OCI-LY1 (cell line): ENCODE measurements at regions not wholly inside any gene's neighbourhood (a gene's known extent, or its start where the extent isn't known, plus 50 kb on each side); places are given as distances from the start of the nearest gene placed in this dataset.

Source experiments
- H2AFZ ChIP-seq: fragments of 200-600 bp; sonication (generic), shearing (Covaris generic); 2 replicates; pipeline ENCODE4 v1.6.0; 2014; ENCODE audit warnings: antibody characterized with exemption, mild to moderate bottlenecking, low read length
- H3F3A ChIP-seq: fragments of 200-600 bp; sonication (generic), shearing (Covaris generic); 2 replicates; pipeline ENCODE4 v1.6.0; 2014; ENCODE audit warnings: mild to moderate bottlenecking, antibody characterized with exemption, low read length, moderate library complexity; ENCODE audit not compliant: insufficient read depth
- H3K27ac ChIP-seq: fragments of 200-600 bp; sonication (generic); 2 replicates; pipeline ENCODE4 v1.5.1; 2014; ENCODE audit warnings: low read length, mixed run types, mild to moderate bottlenecking, low read depth; ENCODE audit not compliant: poor library complexity, severe bottlenecking
- H3K27me3 ChIP-seq: fragments of 200-600 bp; sonication (generic); 2 replicates; pipeline ENCODE4 v1.6.0; 2014; ENCODE audit warnings: antibody characterized with exemption, mild to moderate bottlenecking, low read length, moderate library complexity; ENCODE audit not compliant: insufficient read depth
- H3K36me3 ChIP-seq: fragments of 200-600 bp; sonication (generic); 2 replicates; pipeline ENCODE4 v1.6.1; 2014; ENCODE audit warnings: mild to moderate bottlenecking, antibody characterized with exemption, low read length, moderate library complexity, mixed read lengths; ENCODE audit not compliant: insufficient read depth
- H3K4me1 ChIP-seq: fragments of 200-600 bp; sonication (generic); 2 replicates; pipeline ENCODE4 v1.5.1; 2014; ENCODE audit warnings: mild to moderate bottlenecking, low read length, moderate library complexity; ENCODE audit not compliant: insufficient read depth, severe bottlenecking
- H3K4me2 ChIP-seq: fragments of 200-600 bp; sonication (generic), shearing (Covaris generic); 2 replicates; pipeline ENCODE4 v1.6.1; 2014; ENCODE audit warnings: low read length
- H3K4me3 ChIP-seq: fragments of 200-600 bp; sonication (generic); 2 replicates; pipeline ENCODE4 v1.5.1; 2014; ENCODE audit warnings: low read length, low read depth, mild to moderate bottlenecking, mixed read lengths; ENCODE audit not compliant: poor library complexity, severe bottlenecking
- H3K79me2 ChIP-seq: fragments of 200-600 bp; shearing (Covaris generic); 2 replicates; pipeline ENCODE4 v1.6.1; 2016; ENCODE audit warnings: mixed run types, low read length, mixed read lengths; ENCODE audit not compliant: insufficient read depth
- H3K9ac ChIP-seq: fragments of 200-600 bp; sonication (generic), shearing (Covaris generic); 2 replicates; pipeline ENCODE4 v1.6.1; 2014; ENCODE audit warnings: mild to moderate bottlenecking, low read length, mixed read lengths
- H3K9me2 ChIP-seq: fragments of 200-600 bp; sonication (generic), shearing (Covaris generic); 2 replicates; pipeline ENCODE4 v1.6.1; 2014; ENCODE audit warnings: low read depth, mild to moderate bottlenecking, low read length, mixed read lengths
- H3K9me3 ChIP-seq: fragments of 200-600 bp; shearing (Covaris generic); 2 replicates; pipeline ENCODE4 v1.6.1; 2014; ENCODE audit warnings: low read length, mixed read lengths
- H4K20me1 ChIP-seq: fragments of 200-600 bp; sonication (generic), shearing (Covaris generic); 2 replicates; pipeline ENCODE4 v1.6.0; 2016; ENCODE audit warnings: mild to moderate bottlenecking, low read length; ENCODE audit not compliant: insufficient read depth
- EZH2 ChIP-seq: fragments of 200-600 bp; sonication (generic), shearing (Covaris generic); IDR thresholded peaks from 2 replicates; pipeline ENCODE4 v1.8.0; 2017; ENCODE audit warnings: borderline replicate concordance, mixed run types, mild to moderate bottlenecking, antibody characterized with exemption, low read length, moderate library complexity, mixed read lengths
- TF ChIP-seq, protein P1 (sequence below): fragments of 200-600 bp; sonication (generic), shearing (Covaris generic); IDR thresholded peaks from 2 replicates; pipeline ENCODE4 v1.5.1; 2017; ENCODE audit warnings: mild to moderate bottlenecking, antibody characterized with exemption, low read length, moderate library complexity, mixed read lengths

DNA sequence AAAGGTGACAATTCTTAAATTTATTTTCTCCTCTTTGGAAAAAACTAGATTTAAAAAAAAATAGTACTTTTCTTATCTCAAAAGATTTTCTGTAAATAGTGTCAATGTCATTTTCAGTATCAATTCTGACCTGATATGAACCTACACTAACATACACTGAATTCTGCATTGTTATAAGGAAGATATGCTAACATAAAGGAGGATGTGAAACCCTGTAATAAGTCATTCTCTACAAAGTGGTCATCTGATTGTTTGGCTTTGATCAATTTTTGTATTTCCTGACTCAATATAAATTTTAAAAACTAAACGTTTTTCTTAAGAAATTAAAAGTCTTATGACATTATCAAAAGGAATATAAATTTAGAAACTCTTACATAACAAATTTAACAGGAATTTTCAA is 233.6 kb upstream of the EDIL3 start:
- Histone ChIP-seq H3K4me3 (no peak overlapping the region), H4K20me1 (no peaks in the 10 kb centered on the region), H3K4me1 (no peaks in the 10 kb centered on the region), H3K9me2 (no peaks in the 10 kb centered on the region), H3K27ac (no peak overlapping the region), H3K9me3 (no peaks in the 10 kb centered on the region), H3K9ac (no peak overlapping the region), H3K36me3 (no peaks in the 10 kb centered on the region), H3K27me3 (no peaks in the 10 kb centered on the region), H3K79me2 (no peaks in the 10 kb centered on the region), H3F3A (no peaks in the 10 kb centered on the region), H2AFZ (no peak overlapping the region), H3K4me2 (no peak overlapping the region)
- TF ChIP-seq EZH2, result no peak
- TF ChIP-seq, protein P1, sequence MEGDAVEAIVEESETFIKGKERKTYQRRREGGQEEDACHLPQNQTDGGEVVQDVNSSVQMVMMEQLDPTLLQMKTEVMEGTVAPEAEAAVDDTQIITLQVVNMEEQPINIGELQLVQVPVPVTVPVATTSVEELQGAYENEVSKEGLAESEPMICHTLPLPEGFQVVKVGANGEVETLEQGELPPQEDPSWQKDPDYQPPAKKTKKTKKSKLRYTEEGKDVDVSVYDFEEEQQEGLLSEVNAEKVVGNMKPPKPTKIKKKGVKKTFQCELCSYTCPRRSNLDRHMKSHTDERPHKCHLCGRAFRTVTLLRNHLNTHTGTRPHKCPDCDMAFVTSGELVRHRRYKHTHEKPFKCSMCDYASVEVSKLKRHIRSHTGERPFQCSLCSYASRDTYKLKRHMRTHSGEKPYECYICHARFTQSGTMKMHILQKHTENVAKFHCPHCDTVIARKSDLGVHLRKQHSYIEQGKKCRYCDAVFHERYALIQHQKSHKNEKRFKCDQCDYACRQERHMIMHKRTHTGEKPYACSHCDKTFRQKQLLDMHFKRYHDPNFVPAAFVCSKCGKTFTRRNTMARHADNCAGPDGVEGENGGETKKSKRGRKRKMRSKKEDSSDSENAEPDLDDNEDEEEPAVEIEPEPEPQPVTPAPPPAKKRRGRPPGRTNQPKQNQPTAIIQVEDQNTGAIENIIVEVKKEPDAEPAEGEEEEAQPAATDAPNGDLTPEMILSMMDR, result no peak

DNA sequence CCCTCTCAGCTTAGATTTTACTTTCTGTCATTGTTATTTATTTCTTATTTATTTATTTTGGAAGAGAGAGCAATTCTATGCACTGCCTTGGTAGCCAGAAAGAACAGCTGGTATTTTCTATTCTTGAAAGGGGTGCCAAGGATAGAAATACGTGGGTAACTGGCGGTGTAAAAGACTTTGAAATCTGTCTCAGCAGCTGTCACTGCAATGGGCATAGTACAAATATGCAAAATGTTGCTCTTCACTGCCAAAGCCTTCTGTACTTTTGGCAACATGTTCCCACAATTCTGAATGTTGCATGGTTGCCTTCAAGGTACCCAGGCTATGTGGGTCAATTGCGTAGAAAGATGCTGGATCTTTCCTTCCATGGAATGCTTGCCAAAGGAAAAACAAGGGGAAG is 230.2 kb upstream of the EDIL3 start:
- Histone ChIP-seq H3K79me2 (no peaks in the 10 kb centered on the region), H4K20me1 (no peaks in the 10 kb centered on the region), H3F3A (no peaks in the 10 kb centered on the region), H3K9ac (no peak overlapping the region), H3K9me2 (no peaks in the 10 kb centered on the region), H3K27me3 (no peaks in the 10 kb centered on the region), H3K4me2 (no peak overlapping the region), H3K9me3 (no peaks in the 10 kb centered on the region), H3K36me3 (no peaks in the 10 kb centered on the region), H3K27ac (no peak overlapping the region), H3K4me3 (no peak overlapping the region), H3K4me1 (no peaks in the 10 kb centered on the region), H2AFZ (no peak overlapping the region)
- TF ChIP-seq, protein P1, result no peak
- no peak for TF ChIP-seq EZH2

DNA sequence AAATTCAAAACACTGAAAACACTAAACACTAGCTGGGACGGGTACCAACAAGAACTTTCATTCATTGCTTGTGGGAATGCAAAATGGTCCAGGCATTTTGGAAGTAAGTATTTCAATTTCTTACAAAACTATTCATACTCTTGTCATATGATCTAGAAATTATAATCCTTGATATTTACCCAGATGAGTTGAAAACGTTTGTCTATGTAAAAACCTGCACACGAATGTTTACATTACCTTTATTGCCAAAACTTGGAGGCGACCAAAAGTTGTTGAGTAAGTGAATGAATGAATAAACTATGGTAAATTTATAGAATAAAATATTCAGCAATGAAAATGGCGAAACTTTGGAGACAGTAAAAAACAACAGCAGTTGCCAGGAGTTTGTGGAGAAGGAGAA is 222.1 kb upstream of the EDIL3 start:
- H4K20me1 ChIP-seq, result no peaks in the 10 kb centered on the region
- TF ChIP-seq, protein P1, result no peak
- no peak for TF ChIP-seq EZH2
- no peak overlapping the region for H2AFZ ChIP-seq
- H3K9ac ChIP-seq, result no peak overlapping the region
- no peaks in the 10 kb centered on the region for H3F3A ChIP-seq
- H3K36me3 ChIP-seq, result no peaks in the 10 kb centered on the region
- no peak overlapping the region for H3K27ac ChIP-seq
- no peaks in the 10 kb centered on the region for H3K4me1 ChIP-seq
- no peaks in the 10 kb centered on the region for H3K9me2 ChIP-seq
- no peaks in the 10 kb centered on the region for H3K27me3 ChIP-seq
- no peak overlapping the region for H3K4me2 ChIP-seq
- no peaks in the 10 kb centered on the region for H3K79me2 ChIP-seq
- H3K4me3 ChIP-seq, result no peak overlapping the region
- H3K9me3 ChIP-seq, result no peaks in the 10 kb centered on the region
